ENCODE measurements at regions not wholly inside any gene's neighbourhood (a gene's known extent, or its start where the extent isn't known, plus 50 kb on each side); places are given as distances from the start of the nearest gene placed in this dataset.
A peak's percentile ranks its signal among the peaks of the same experiment; 100 is the strongest.

- CTCF ChIA-PET: no interaction called here
- POLR2A ChIA-PET: no interaction called here
- H3K27ac ChIP-seq (ENCODE audit: extremely low read depth, low read depth, low read length): no peak overlapping the region
- no peak overlapping the region for H3K4me3 ChIP-seq (ENCODE audit: low read depth, low read length)
- H3K9me3 ChIP-seq (ENCODE audit: control insufficient read depth, insufficient read depth, low read depth, low read length): 0 out of 2 replicates have a peak, but pooled peaks cover 3% of the 10 kb centered on the region
- no peaks in the 10 kb centered on the region for H3K36me3 ChIP-seq (ENCODE audit: control insufficient read depth in 2 of 2, insufficient read depth in 1 of 2, low read length in 2 of 2)
- H3K4me1 ChIP-seq (ENCODE audit: control insufficient read depth, insufficient read depth, low read length): no peaks in the 10 kb centered on the region
- TF ChIP-seq ZNF394 (tag by site-specific recombination; IDR thresholded peaks at IDR 0.05; ENCODE audit: borderline replicate concordance): no peak
- no peak for TF ChIP-seq MZF1 (tag by site-specific recombination; IDR thresholded peaks at IDR 0.05; ENCODE audit: borderline replicate concordance)
- no peak for TF ChIP-seq SP2 (tag by site-specific recombination; IDR thresholded peaks at IDR 0.05)
- no peak for TF ChIP-seq YY2 (tag by site-specific recombination; IDR thresholded peaks at IDR 0.05)
- TF ChIP-seq ZBTB8A (tag by site-specific recombination; IDR thresholded peaks at IDR 0.05): no peak
- no peak for TF ChIP-seq FEZF1 (tag by site-specific recombination; IDR thresholded peaks at IDR 0.05)
- TF ChIP-seq ZNF621 (tag by site-specific recombination; IDR thresholded peaks at IDR 0.05): no peak
- TF ChIP-seq HIC1 (tag by site-specific recombination; IDR thresholded peaks at IDR 0.05): no peak
- TF ChIP-seq ZNF133 (tag by site-specific recombination; IDR thresholded peaks at IDR 0.05): no peak
- TF ChIP-seq ZNF670 (tag by site-specific recombination; IDR thresholded peaks at IDR 0.05; ENCODE audit: low read depth): no peak
- TF ChIP-seq ZFP69B (tag by site-specific recombination; IDR thresholded peaks at IDR 0.05): no peak
These were observed 121.7 kb upstream of the CCDC160 start for GRCh38 chrX:134115270-134115669.

- POLR2A ChIA-PET: no interaction called here
These were observed 99.6 kb upstream of the CCDC160 start for GRCh38 chrX:134137341-134137740.

More at GRCh38 chrX:134137341-134137740, 99.6 kb upstream of the CCDC160 start:
- CTCF ChIA-PET: no interaction called here
- H3K27ac ChIP-seq (ENCODE audit: extremely low read depth, low read depth, low read length): no peak overlapping the region
- TF ChIP-seq ZNF558 (tag by site-specific recombination; IDR thresholded peaks at IDR 0.05) (no peak), ZFHX2 (tag by site-specific recombination; conservative IDR thresholded peaks at IDR 0.05) (no peak), ZNF202 (tag by site-specific recombination; IDR thresholded peaks at IDR 0.05; ENCODE audit: borderline replicate concordance) (no peak), ZNF623 (tag by site-specific recombination; IDR thresholded peaks at IDR 0.05) (no peak), SP7 (tag by site-specific recombination; IDR thresholded peaks at IDR 0.05) (peak; percentile 52; the same call in 1 of the 2 replicates), ZNF629 (tag by site-specific recombination; IDR thresholded peaks at IDR 0.05) (0 out of 2 replicates have a peak, but pooled peaks have one; percentile 14), ZBTB21 (tag by site-specific recombination; IDR thresholded peaks at IDR 0.05) (no peak), PRDM6 (tag by site-specific recombination; IDR thresholded peaks at IDR 0.05) (peak; percentile 24; the same call in 1 of the 2 replicates), ZNF707 (tag by site-specific recombination; IDR thresholded peaks at IDR 0.05) (no peak), ZNF48 (tag by site-specific recombination; IDR thresholded peaks at IDR 0.05) (no peak), ZNF366 (tag by site-specific recombination; conservative IDR thresholded peaks at IDR 0.05) (0 out of 2 replicates have a peak, but pooled peaks have one; percentile 13), ZNF530 (tag by site-specific recombination; IDR thresholded peaks at IDR 0.05; ENCODE audit: low read depth) (no peak)
- TF ChIP-seq, protein P1, sequence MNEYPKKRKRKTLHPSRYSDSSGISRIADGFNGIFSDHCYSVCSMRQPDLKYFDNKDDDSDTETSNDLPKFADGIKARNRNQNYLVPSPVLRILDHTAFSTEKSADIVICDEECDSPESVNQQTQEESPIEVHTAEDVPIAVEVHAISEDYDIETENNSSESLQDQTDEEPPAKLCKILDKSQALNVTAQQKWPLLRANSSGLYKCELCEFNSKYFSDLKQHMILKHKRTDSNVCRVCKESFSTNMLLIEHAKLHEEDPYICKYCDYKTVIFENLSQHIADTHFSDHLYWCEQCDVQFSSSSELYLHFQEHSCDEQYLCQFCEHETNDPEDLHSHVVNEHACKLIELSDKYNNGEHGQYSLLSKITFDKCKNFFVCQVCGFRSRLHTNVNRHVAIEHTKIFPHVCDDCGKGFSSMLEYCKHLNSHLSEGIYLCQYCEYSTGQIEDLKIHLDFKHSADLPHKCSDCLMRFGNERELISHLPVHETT (tag by site-specific recombination; IDR thresholded peaks at IDR 0.05): no peak
- TF ChIP-seq, protein P2, sequence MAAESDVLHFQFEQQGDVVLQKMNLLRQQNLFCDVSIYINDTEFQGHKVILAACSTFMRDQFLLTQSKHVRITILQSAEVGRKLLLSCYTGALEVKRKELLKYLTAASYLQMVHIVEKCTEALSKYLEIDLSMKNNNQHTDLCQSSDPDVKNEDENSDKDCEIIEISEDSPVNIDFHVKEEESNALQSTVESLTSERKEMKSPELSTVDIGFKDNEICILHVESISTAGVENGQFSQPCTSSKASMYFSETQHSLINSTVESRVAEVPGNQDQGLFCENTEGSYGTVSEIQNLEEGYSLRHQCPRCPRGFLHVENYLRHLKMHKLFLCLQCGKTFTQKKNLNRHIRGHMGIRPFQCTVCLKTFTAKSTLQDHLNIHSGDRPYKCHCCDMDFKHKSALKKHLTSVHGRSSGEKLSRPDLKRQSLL (tag by site-specific recombination; IDR thresholded peaks at IDR 0.05): no peak
- H3K36me3 ChIP-seq (ENCODE audit: control insufficient read depth in 2 of 2, insufficient read depth in 1 of 2, low read length in 2 of 2): no peaks in the 10 kb centered on the region
- H3K4me1 ChIP-seq (ENCODE audit: control insufficient read depth, insufficient read depth, low read length): no peaks in the 10 kb centered on the region; the same call in 1 of the 2 replicates
- H3K4me3 ChIP-seq (ENCODE audit: low read depth, low read length): no peak overlapping the region
- H3K9me3 ChIP-seq (ENCODE audit: control insufficient read depth, insufficient read depth, low read depth, low read length): no peaks in the 10 kb centered on the region

Data from HEK293 (cell line).